ENCODE measurements at regions not wholly inside any gene's neighbourhood (a gene's known extent, or its start where the extent isn't known, plus 50 kb on each side); places are given as distances from the start of the nearest gene placed in this dataset.

- TF ChIP-seq EZH2 (IDR thresholded peaks at IDR 0.05), result no peak
- no peak for TF ChIP-seq POLR2AphosphoS5 (IDR thresholded peaks at IDR 0.05; ENCODE audit: borderline replicate concordance, low read depth, low read length)
- no peak for TF ChIP-seq FOXP2 (optimal IDR thresholded peaks at IDR 0.05; ENCODE audit: control extremely low read depth, extremely low read length, insufficient read depth)
These were observed 437.2 kb downstream of the CSNK1G3 start for GRCh38 chr5:123949043-123949804.
